Thyroid gland (tissue), 4 donors: ENCODE measurements at regions not wholly inside any gene's neighbourhood (a gene's known extent, or its start where the extent isn't known, plus 50 kb on each side); places are given as distances from the start of the nearest gene placed in this dataset.

Source experiments
- CTCF ChIP-seq, 6 experiments: fragments of 200-600 bp in 3 of 6; fragments of 450-650 bp in 3 of 6; sonication (generic) in 3 of 6; IDR thresholded peaks; one replicate each; pipeline ENCODE4 v1.5.1; 2016 to 2019; ENCODE audit warnings: antibody characterized with exemption in 6 of 6, mild to moderate bottlenecking in 2 of 6, inconsistent platforms in 1 of 6, moderate library complexity in 1 of 6
- POLR2A ChIP-seq, 2 donors: fragments of 450-650 bp; IDR thresholded peaks; one replicate each; pipeline ENCODE4 v1.6.1; 2017; ENCODE audit warnings: antibody characterized with exemption in 2 of 2, mild to moderate bottlenecking in 2 of 2, moderate library complexity in 1 of 2

DNA sequence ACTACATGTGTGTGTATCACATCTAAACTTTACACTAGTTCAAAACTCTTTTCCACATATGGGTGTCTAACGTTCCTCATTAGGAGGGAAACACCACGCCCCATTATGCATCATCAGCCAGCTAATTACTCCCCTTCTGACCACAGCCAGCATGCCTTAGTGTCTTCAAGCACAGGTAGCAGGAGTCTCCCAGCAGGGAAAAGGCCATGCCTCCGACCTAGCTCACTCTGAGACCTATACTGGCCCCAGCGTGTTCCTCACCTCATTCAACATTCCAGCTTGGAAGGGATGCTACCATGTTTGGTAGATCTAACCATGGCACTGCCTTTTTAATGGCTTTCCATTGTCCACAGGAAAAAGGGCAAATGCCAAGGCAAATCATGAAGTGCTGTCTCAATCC, 66.1 kb upstream of the PRB2 start:
- no peak for TF ChIP-seq CTCF (IDR thresholded peaks at IDR 0.05)
- TF ChIP-seq POLR2A (IDR thresholded peaks at IDR 0.05) = no peak
